GM23338 (cell line): ENCODE measurements at regions not wholly inside any gene's neighbourhood (a gene's known extent, or its start where the extent isn't known, plus 50 kb on each side); places are given as distances from the start of the nearest gene placed in this dataset.
"Not testable (repeated sequence)": the region's sequence is repeated elsewhere in the genome, so short reads cannot be mapped to it uniquely, and the experiment has no call there.

Experiments used
- ATAC-seq: fragments of 200-7000 bp; cut with Tn5 transposase; 3 replicates; pipeline ENCODE4 v1.9.1; 2020
- DNase-seq: peaks from one replicate; pipeline ENCODE4 v3.0.0-alpha.2; 2015; ENCODE audit warnings: low spot score
- H2AFZ ChIP-seq: fragments of 200-600 bp; sonication (generic); 2 replicates; pipeline ENCODE4 v1.8.0; 2016; ENCODE audit warnings: antibody characterized with exemption, mild to moderate bottlenecking, moderate library complexity
- H3F3A ChIP-seq: fragments of 200-600 bp; sonication (generic); replicated peaks from 2 replicates; pipeline ENCODE4 v1.8.0; 2017; ENCODE audit warnings: antibody characterized with exemption, mixed run types, low read depth
- H3K27ac ChIP-seq: fragments of 200-600 bp; sonication (generic); 2 replicates; pipeline ENCODE4 v1.6.1; 2016; ENCODE audit warnings: low read depth
- H3K27me3 ChIP-seq: fragments of 200-600 bp; sonication (generic); 2 replicates; pipeline ENCODE4 v1.8.0; 2016; ENCODE audit warnings: mild to moderate bottlenecking, mixed run types, moderate library complexity; ENCODE audit not compliant: insufficient read depth
- H3K36me3 ChIP-seq: fragments of 200-600 bp; sonication (generic); 2 replicates; pipeline ENCODE4 v1.8.0; 2016; ENCODE audit warnings: mild to moderate bottlenecking; ENCODE audit not compliant: insufficient read depth
- H3K4me1 ChIP-seq: fragments of 200-600 bp; sonication (generic); 2 replicates; pipeline ENCODE4 v1.8.0; 2016; ENCODE audit warnings: mild to moderate bottlenecking, moderate library complexity; ENCODE audit not compliant: insufficient read depth
- H3K4me2 ChIP-seq: fragments of 200-600 bp; sonication (generic); 2 replicates; pipeline ENCODE4 v1.7.1; 2017; ENCODE audit warnings: mixed run types
- H3K4me3 ChIP-seq: fragments of 200-600 bp; sonication (generic); 2 replicates; pipeline ENCODE4 v1.6.1; 2016; ENCODE audit warnings: mixed run types
- H3K79me2 ChIP-seq: fragments of 200-600 bp; sonication (generic); replicated peaks from 2 replicates; pipeline ENCODE4 v1.8.0; 2017; ENCODE audit warnings: mild to moderate bottlenecking; ENCODE audit not compliant: insufficient read depth
- H3K9me2 ChIP-seq: fragments of 200-600 bp; sonication (generic); 2 replicates; pipeline ENCODE4 v1.8.0; 2017; ENCODE audit not compliant: insufficient read depth
- H4K20me1 ChIP-seq: fragments of 200-600 bp; sonication (generic); replicated peaks from 2 replicates; pipeline ENCODE4 v1.8.0; 2017; ENCODE audit warnings: mild to moderate bottlenecking; ENCODE audit not compliant: insufficient read depth
- H3K27ac Mint-ChIP-seq: 2 replicates; pipeline ENCODE4 v1.8.0; 2020; ENCODE audit warnings: inconsistent platforms, mild to moderate bottlenecking, moderate library complexity, mixed read lengths
- H3K27me3 Mint-ChIP-seq: 3 replicates; pipeline ENCODE4 v1.8.0; 2022; ENCODE audit warnings: low read depth, mild to moderate bottlenecking, moderate library complexity, mixed read lengths, inconsistent platforms; ENCODE audit not compliant: insufficient read depth, poor library complexity
- H3K36me3 Mint-ChIP-seq: 3 replicates; pipeline ENCODE4 v1.8.0; 2021; ENCODE audit warnings: low read depth, mild to moderate bottlenecking, inconsistent platforms, moderate library complexity, mixed read lengths
- H3K4me1 Mint-ChIP-seq: 3 replicates; pipeline ENCODE4 v1.8.0; 2020; ENCODE audit warnings: mild to moderate bottlenecking, inconsistent platforms, mixed read lengths
- H3K4me3 Mint-ChIP-seq: 3 replicates; pipeline ENCODE4 v1.8.0; 2021; ENCODE audit warnings: moderate library complexity, mild to moderate bottlenecking, inconsistent platforms, mixed read lengths
- H3K9me3 Mint-ChIP-seq: 3 replicates; pipeline ENCODE4 v1.8.0; 2020; ENCODE audit warnings: moderate library complexity, mild to moderate bottlenecking, inconsistent platforms, mixed read lengths
- CREB1 ChIP-seq: fragments of 250-450 bp; sonication (Bioruptor Pico); IDR thresholded peaks from 2 replicates; pipeline ENCODE4 v1.5.0; 2020; ENCODE audit warnings: low read depth, mild to moderate bottlenecking, moderate library complexity
- ETS1 ChIP-seq: IDR thresholded peaks from 2 replicates; pipeline ENCODE4 v1.6.1; 2016; ENCODE audit warnings: antibody characterized with exemption
- EZH2 ChIP-seq: fragments of 200-600 bp; sonication (generic); IDR thresholded peaks from one replicate; pipeline ENCODE4 v1.8.0; 2017; ENCODE audit warnings: antibody characterized with exemption, mild to moderate bottlenecking, low read depth; ENCODE audit not compliant: unreplicated experiment
- EZH2phosphoT487 ChIP-seq: fragments of 200-600 bp; sonication (generic); IDR thresholded peaks from one replicate; pipeline ENCODE4 v1.8.1; 2018; ENCODE audit warnings: antibody characterized with exemption; ENCODE audit not compliant: unreplicated experiment
- JUNB ChIP-seq: IDR thresholded peaks from one replicate; pipeline ENCODE4 v1.6.1; 2016; ENCODE audit warnings: antibody characterized with exemption; ENCODE audit not compliant: unreplicated experiment
- POLR2AphosphoS5 ChIP-seq: IDR thresholded peaks from 2 replicates; pipeline ENCODE4 v1.6.1; 2016; ENCODE audit warnings: antibody characterized with exemption, low read depth
- STAT1 ChIP-seq: IDR thresholded peaks from one replicate; pipeline ENCODE4 v1.6.1; 2016; ENCODE audit warnings: antibody characterized with exemption; ENCODE audit not compliant: unreplicated experiment
- TF ChIP-seq, protein P1 (sequence below), 2 experiments: fragments of 200-600 bp in 1 of 2; sonication (generic) in 1 of 2; conservative IDR thresholded peaks; 2 replicates each; pipeline versions ENCODE4 v1.5.1 to v1.6.1; 2016 to 2017; ENCODE audit warnings: antibody characterized with exemption in 2 of 2, low read depth in 2 of 2, mild to moderate bottlenecking in 2 of 2, moderate library complexity in 1 of 2
- TF ChIP-seq, protein P2 (sequence below): fragments of 250-450 bp; sonication (Bioruptor Pico); IDR thresholded peaks from 2 replicates; pipeline ENCODE4 v1.5.0; 2020; ENCODE audit warnings: mild to moderate bottlenecking, moderate library complexity

- peaks cover 7% of the 10 kb centered on the region; the same call in 1 of the 2 replicates for H3K27me3 ChIP-seq
- H3K79me2 ChIP-seq: no peaks in the 10 kb centered on the region
- no peak overlapping the region for H3K4me3 Mint-ChIP-seq
- H3K4me1 ChIP-seq: peaks cover 7% of the 10 kb centered on the region
- H4K20me1 ChIP-seq: no peaks in the 10 kb centered on the region
- H3K27ac Mint-ChIP-seq: no peak overlapping the region
- TF ChIP-seq, protein P1, sequence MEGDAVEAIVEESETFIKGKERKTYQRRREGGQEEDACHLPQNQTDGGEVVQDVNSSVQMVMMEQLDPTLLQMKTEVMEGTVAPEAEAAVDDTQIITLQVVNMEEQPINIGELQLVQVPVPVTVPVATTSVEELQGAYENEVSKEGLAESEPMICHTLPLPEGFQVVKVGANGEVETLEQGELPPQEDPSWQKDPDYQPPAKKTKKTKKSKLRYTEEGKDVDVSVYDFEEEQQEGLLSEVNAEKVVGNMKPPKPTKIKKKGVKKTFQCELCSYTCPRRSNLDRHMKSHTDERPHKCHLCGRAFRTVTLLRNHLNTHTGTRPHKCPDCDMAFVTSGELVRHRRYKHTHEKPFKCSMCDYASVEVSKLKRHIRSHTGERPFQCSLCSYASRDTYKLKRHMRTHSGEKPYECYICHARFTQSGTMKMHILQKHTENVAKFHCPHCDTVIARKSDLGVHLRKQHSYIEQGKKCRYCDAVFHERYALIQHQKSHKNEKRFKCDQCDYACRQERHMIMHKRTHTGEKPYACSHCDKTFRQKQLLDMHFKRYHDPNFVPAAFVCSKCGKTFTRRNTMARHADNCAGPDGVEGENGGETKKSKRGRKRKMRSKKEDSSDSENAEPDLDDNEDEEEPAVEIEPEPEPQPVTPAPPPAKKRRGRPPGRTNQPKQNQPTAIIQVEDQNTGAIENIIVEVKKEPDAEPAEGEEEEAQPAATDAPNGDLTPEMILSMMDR (conservative IDR thresholded peaks at IDR 0.05; ENCODE audit: low read depth in 2 of 2): peak; percentile 64 to 75
- TF ChIP-seq, protein P2, sequence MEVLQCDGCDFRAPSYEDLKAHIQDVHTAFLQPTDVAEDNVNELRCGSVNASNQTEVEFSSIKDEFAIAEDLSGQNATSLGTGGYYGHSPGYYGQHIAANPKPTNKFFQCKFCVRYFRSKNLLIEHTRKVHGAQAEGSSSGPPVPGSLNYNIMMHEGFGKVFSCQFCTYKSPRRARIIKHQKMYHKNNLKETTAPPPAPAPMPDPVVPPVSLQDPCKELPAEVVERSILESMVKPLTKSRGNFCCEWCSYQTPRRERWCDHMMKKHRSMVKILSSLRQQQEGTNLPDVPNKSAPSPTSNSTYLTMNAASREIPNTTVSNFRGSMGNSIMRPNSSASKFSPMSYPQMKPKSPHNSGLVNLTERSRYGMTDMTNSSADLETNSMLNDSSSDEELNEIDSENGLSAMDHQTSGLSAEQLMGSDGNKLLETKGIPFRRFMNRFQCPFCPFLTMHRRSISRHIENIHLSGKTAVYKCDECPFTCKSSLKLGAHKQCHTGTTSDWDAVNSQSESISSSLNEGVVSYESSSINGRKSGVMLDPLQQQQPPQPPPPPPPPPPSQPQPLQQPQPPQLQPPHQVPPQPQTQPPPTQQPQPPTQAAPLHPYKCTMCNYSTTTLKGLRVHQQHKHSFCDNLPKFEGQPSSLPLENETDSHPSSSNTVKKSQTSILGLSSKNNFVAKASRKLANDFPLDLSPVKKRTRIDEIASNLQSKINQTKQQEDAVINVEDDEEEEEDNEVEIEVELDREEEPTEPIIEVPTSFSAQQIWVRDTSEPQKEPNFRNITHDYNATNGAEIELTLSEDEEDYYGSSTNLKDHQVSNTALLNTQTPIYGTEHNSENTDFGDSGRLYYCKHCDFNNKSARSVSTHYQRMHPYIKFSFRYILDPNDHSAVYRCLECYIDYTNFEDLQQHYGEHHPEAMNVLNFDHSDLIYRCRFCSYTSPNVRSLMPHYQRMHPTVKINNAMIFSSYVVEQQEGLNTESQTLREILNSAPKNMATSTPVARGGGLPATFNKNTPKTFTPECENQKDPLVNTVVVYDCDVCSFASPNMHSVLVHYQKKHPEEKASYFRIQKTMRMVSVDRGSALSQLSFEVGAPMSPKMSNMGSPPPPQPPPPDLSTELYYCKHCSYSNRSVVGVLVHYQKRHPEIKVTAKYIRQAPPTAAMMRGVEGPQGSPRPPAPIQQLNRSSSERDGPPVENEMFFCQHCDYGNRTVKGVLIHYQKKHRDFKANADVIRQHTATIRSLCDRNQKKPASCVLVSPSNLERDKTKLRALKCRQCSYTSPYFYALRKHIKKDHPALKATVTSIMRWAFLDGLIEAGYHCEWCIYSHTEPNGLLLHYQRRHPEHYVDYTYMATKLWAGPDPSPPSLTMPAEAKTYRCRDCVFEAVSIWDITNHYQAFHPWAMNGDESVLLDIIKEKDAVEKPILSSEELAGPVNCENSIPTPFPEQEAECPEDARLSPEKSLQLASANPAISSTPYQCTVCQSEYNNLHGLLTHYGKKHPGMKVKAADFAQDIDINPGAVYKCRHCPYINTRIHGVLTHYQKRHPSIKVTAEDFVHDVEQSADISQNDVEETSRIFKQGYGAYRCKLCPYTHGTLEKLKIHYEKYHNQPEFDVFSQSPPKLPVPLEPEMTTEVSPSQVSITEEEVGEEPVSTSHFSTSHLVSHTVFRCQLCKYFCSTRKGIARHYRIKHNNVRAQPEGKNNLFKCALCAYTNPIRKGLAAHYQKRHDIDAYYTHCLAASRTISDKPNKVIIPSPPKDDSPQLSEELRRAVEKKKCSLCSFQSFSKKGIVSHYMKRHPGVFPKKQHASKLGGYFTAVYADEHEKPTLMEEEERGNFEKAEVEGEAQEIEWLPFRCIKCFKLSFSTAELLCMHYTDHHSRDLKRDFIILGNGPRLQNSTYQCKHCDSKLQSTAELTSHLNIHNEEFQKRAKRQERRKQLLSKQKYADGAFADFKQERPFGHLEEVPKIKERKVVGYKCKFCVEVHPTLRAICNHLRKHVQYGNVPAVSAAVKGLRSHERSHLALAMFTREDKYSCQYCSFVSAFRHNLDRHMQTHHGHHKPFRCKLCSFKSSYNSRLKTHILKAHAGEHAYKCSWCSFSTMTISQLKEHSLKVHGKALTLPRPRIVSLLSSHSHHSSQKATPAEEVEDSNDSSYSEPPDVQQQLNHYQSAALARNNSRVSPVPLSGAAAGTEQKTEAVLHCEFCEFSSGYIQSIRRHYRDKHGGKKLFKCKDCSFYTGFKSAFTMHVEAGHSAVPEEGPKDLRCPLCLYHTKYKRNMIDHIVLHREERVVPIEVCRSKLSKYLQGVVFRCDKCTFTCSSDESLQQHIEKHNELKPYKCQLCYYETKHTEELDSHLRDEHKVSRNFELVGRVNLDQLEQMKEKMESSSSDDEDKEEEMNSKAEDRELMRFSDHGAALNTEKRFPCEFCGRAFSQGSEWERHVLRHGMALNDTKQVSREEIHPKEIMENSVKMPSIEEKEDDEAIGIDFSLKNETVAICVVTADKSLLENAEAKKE (CRISPR knock-in tag): no peak
- TF ChIP-seq EZH2phosphoT487 (no peak), JUNB (no peak), ETS1 (no peak), CREB1 (no peak), POLR2AphosphoS5 (no peak), EZH2 (no peak), STAT1 (no peak)
- peaks cover 6% of the 10 kb centered on the region; the same call in 2 of the 3 replicates for H3K36me3 Mint-ChIP-seq
- H3K9me2 ChIP-seq: no peaks in the 10 kb centered on the region
- H3K9me3 Mint-ChIP-seq: peaks cover 9% of the 10 kb centered on the region
- H3K4me3 ChIP-seq: no peak overlapping the region
- no peaks in the 10 kb centered on the region for H3F3A ChIP-seq
- peaks cover 27% of the 10 kb centered on the region for H3K4me1 Mint-ChIP-seq
- 0 out of 2 replicates have a peak overlapping the region, but pooled peaks have one; percentile 68 for H2AFZ ChIP-seq
- ATAC-seq (peak; percentile 83), DNase-seq (peak; percentile 68)
- peaks cover 2% of the 10 kb centered on the region for H3K27me3 Mint-ChIP-seq
- H3K27ac ChIP-seq: no peak overlapping the region
- H3K4me2 ChIP-seq: no peak overlapping the region
- H3K36me3 ChIP-seq: no peaks in the 10 kb centered on the region
Measured at GRCh38 chr12:78571953-78572352, 292.6 kb upstream of the SYT1 start.

DNA sequence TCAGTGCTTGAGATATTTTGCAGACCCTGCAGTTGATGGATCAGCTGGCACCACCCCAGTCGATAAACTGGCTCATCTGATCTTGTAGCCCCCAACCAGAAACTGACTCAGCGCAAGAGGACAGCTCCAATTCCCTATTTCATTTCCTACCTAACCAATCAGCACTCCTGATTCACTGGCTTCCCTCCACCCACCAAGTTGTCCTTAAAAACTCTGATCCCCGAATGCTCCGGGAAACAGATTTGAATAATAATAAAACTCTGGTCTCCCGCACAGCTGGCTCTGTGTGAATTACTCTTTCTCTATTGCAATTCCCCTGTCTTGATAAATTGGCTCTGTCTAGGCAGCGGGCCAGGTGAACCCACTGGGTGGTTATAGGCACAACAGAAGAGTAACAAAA lies 289.4 kb upstream of the SYT1 start:
- not testable (repeated sequence) for H3K27me3 ChIP-seq, H3K4me2 ChIP-seq, H4K20me1 ChIP-seq, H3K4me3 ChIP-seq, H3K27ac Mint-ChIP-seq, H3K36me3 ChIP-seq, H3K27me3 Mint-ChIP-seq, H3K4me1 ChIP-seq, H3K4me3 Mint-ChIP-seq, H3K9me2 ChIP-seq, H3K9me3 Mint-ChIP-seq, H2AFZ ChIP-seq, H3K36me3 Mint-ChIP-seq, H3K27ac ChIP-seq, H3F3A ChIP-seq, H3K79me2 ChIP-seq
- ATAC-seq: peak; percentile 59; the same call in 2 of the 3 replicates
- peak; percentile 42 for DNase-seq
- H3K4me1 Mint-ChIP-seq: peaks cover 27% of the 10 kb centered on the region
